Fibroblast of mammary gland (primary cell): ENCODE measurements at regions not wholly inside any gene's neighbourhood (a gene's known extent, or its start where the extent isn't known, plus 50 kb on each side); places are given as distances from the start of the nearest gene placed in this dataset.
"Not testable (repeated sequence)": the region's sequence is repeated elsewhere in the genome, so short reads cannot be mapped to it uniquely, and the experiment has no call there.

ENCODE experiments used
- DNase-seq: peaks from one replicate; pipeline ENCODE4 v3.0.0-alpha.2; 2010; ENCODE audit warnings: low read depth
- H3K4me3 ChIP-seq: 2 replicates; pipeline ENCODE4 v1.5.1; 2011; ENCODE audit warnings: low read depth, mild to moderate bottlenecking, low read length, moderate library complexity; ENCODE audit not compliant: control insufficient read depth
- TF ChIP-seq, protein P1 (sequence below): conservative IDR thresholded peaks from 2 replicates; pipeline ENCODE4 v1.5.1; 2011; ENCODE audit warnings: low read depth, low read length, inconsistent platforms; ENCODE audit not compliant: control insufficient read depth, insufficient read depth

DNA sequence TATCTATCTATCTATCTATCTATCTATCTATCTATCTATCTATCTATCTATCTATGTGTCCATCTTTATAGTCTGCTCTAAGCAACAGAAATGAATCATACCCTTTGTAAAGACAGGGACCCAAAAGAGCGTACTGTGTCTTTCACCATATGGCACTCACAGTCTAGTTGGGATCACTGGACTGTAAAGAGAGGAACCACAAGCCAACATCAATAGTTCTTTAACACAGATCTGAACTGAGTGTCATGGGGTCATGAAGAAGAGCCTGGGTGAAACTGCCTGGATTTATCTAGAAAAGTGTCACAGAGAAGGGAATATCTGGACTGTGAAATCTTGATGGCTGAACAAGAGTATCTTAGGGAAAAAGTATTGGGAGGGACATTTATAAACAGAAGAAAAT is 619.1 kb upstream of the SOX9 start:
- no peak overlapping the region for H3K4me3 ChIP-seq
- TF ChIP-seq, protein P1, sequence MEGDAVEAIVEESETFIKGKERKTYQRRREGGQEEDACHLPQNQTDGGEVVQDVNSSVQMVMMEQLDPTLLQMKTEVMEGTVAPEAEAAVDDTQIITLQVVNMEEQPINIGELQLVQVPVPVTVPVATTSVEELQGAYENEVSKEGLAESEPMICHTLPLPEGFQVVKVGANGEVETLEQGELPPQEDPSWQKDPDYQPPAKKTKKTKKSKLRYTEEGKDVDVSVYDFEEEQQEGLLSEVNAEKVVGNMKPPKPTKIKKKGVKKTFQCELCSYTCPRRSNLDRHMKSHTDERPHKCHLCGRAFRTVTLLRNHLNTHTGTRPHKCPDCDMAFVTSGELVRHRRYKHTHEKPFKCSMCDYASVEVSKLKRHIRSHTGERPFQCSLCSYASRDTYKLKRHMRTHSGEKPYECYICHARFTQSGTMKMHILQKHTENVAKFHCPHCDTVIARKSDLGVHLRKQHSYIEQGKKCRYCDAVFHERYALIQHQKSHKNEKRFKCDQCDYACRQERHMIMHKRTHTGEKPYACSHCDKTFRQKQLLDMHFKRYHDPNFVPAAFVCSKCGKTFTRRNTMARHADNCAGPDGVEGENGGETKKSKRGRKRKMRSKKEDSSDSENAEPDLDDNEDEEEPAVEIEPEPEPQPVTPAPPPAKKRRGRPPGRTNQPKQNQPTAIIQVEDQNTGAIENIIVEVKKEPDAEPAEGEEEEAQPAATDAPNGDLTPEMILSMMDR, result no peak
- no peak for DNase-seq

DNA sequence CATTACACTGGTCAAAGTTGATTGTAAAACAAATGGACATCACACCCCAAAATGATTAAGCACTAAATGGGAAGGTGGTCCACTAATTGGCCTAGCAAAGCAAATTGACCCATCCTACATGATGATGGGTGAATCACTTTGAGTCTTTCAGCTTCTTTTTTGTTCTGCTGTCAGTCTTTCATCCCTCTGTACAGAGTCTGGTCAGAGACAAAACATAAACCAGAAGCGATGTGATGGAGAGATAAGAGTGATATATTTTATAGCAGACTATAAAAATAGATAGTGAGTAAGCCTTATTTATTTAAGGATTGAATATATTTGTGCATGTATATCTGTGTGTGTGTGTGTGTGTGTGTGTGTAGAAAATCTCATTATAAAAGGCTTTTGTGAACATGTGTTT is 618.4 kb upstream of the SOX9 start:
- no peak for DNase-seq
- no peak overlapping the region for H3K4me3 ChIP-seq
- TF ChIP-seq, protein P1, result no peak

DNA sequence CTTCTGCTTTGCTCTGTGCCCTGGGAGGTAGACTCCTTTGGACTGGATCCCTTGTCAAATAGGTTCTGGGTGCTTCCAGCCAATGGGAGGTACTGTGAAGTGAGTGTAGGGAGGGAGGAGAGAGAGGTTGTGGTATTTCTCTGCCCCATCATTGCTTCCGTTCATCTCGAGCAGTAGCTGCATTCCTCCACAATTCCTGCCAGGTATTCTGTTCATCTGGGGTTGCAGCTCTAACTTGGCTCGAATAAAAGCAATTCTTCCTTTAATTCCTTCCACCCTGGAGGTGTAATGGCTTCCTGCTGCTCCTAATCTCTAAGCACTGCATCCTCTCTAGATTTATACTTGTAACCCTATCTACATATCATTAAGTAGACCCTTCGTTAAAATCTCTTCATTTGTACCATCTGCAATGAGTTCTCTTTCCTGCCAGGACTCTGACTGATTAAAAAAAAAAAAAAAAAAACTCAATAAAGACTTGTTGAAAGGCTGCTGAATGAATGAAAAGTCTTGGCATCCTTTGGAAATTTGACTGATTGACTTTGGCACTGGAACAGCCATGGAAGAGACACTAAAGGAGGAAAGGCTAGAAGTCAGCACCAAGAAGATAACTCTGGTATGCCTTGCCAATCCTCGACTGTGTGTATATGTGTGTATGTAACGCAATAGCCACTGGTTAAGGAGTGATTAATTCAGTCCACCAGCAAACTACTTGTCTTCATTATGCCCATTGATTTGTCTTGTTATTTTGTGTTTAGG is 616.9 kb upstream of the SOX9 start:
- DNase-seq, result no peak
- TF ChIP-seq, protein P1, result no peak
- H3K4me3 ChIP-seq, result no peak overlapping the region

DNA sequence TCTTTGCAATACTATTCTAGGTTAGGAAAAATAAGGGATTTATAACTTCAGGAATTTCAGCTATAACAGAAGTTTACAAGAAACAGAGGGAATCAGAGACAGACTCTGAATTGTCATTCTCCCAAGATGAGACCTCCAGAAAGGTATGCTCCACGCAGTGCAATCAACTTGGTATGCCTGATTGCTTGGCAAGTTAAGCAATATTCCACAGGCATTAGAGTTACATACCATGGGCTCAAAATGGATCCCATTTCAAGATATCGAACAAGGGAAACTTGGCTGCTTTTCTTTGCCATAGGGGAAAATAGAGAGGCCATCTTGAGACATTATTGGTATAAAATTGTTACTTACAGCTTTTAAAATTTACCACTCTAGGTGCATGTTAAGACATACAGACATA is 615.6 kb upstream of the SOX9 start:
- no peak overlapping the region for H3K4me3 ChIP-seq
- DNase-seq, result no peak
- TF ChIP-seq, protein P1, result no peak

DNA sequence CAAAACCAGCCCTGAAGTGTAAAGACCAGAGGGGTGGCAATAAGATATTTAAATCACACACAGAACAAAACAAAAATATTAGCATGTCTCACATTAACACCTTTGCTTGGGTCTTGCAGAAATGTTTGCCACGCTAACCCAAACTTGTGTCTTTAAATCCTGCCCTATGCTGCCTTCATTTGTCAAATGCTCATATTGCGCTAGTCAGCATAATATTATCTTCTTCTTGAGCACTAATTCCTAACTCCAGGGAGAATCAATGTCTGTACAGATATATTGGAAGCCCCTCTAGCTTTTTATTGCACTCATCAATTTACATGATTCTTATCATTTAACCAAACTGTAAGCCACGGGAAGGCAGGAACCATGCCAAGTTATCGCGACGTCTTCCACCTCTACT is 614.8 kb upstream of the SOX9 start:
- TF ChIP-seq, protein P1, result no peak
- no peak for DNase-seq
- H3K4me3 ChIP-seq, result no peak overlapping the region

DNA sequence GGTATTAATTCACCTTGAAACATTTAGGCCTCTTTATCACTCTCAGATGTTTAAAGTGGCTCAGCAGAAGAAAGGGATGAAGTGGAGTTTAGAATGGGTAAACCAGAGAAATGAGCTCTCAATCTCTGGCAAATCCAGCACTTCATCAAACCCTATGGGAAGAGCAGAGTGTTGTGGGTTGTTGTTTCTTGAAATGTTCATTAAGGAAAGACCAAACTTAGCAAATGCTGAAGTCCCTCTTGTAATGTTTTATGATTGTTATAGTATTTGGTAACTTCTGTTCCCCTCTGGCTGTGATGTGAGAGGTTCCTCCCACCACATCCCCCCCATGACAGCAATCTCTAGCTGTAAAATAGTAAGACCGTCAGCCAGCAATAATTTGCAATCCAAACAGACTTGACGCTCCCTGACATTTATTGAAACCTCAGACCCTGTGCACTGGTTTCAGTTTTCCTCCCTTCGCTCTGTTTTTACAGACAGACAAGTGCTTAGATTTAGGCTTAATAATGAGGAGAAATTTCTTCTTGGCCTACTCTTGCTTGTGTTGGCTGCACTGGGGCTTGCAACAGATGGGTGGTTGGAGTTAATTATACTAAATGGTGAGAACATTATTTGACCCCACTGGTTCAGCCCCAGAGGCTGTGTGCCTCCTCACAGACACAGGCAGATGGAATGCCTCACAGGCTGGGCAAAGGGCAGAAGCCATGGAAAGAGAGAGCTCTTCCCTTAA is 609.4 kb upstream of the SOX9 start:
- TF ChIP-seq, protein P1, result no peak
- DNase-seq, result no peak
- H3K4me3 ChIP-seq, result no peak overlapping the region

DNA sequence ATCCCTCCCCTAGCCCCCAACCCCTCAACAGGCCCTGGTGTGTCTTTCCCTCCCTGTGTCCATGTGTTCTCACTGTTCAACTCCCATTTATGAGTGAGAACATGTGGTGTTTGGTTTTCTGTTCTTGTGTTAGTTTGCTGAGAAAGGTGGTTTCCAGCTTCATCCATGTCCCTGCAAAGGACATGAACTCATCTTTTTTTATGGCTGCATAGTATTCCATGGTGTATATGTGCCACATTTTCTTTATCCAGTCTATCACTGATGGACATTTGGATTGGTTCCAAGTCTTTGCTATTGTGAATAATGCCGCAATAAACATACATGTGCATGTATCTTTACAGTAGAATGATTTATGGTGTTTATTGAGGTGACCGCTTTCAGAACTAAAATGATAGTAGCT is 607.1 kb upstream of the SOX9 start:
- DNase-seq, H3K4me3 ChIP-seq: not testable (repeated sequence)
